ENCODE measurements at regions not wholly inside any gene's neighbourhood (a gene's known extent, or its start where the extent isn't known, plus 50 kb on each side); places are given as distances from the start of the nearest gene placed in this dataset.

GRCh38 chr3:111260878-111261277, 189.3 kb downstream of the NECTIN3 start:
- H3K4me1 ChIP-seq (ENCODE audit: insufficient read depth, low read length, severe bottlenecking) = no peaks in the 10 kb centered on the region
- H3K9me3 ChIP-seq (ENCODE audit: low read length) = no peaks in the 10 kb centered on the region
- TF ChIP-seq CTCF (IDR thresholded peaks at IDR 0.05; ENCODE audit: low read length) = no peak
- TF ChIP-seq EZH2 (IDR thresholded peaks at IDR 0.05; ENCODE audit: borderline replicate concordance, low read length) = no peak
- no peaks in the 10 kb centered on the region for H3K9me2 ChIP-seq (ENCODE audit: low read depth, low read length)
- H3K4me3 ChIP-seq (ENCODE audit: low read depth, low read length, poor library complexity, severe bottlenecking) = no peak overlapping the region
- H3F3A ChIP-seq (ENCODE audit: insufficient read depth, low read length) = no peaks in the 10 kb centered on the region
- H4K20me1 ChIP-seq (ENCODE audit: insufficient read depth, low read length) = no peaks in the 10 kb centered on the region
- no peak overlapping the region for H3K4me2 ChIP-seq (ENCODE audit: low read length)
- H2AFZ ChIP-seq (ENCODE audit: low read length) = no peak overlapping the region
- H3K9ac ChIP-seq (ENCODE audit: low read length) = no peak overlapping the region
- H3K27me3 ChIP-seq (ENCODE audit: insufficient read depth, low read length) = no peaks in the 10 kb centered on the region
- no peak overlapping the region for H3K27ac ChIP-seq (ENCODE audit: low read depth, low read length, poor library complexity, severe bottlenecking)
- no peaks in the 10 kb centered on the region for H3K36me3 ChIP-seq (ENCODE audit: insufficient read depth, low read length)
- no peaks in the 10 kb centered on the region for H3K79me2 ChIP-seq (ENCODE audit: insufficient read depth, low read length)

GRCh38 chr3:111269777-111270176, 198.2 kb downstream of the NECTIN3 start:
- TF ChIP-seq EZH2 (IDR thresholded peaks at IDR 0.05; ENCODE audit: borderline replicate concordance, low read length) (no peak), CTCF (IDR thresholded peaks at IDR 0.05; ENCODE audit: low read length) (no peak)

GRCh38 chr3:111277226-111277625, 205.6 kb downstream of the NECTIN3 start:
- Histone ChIP-seq H3K27ac (ENCODE audit: low read depth, low read length, poor library complexity, severe bottlenecking) (no peak overlapping the region), H3K4me3 (ENCODE audit: low read depth, low read length, poor library complexity, severe bottlenecking) (no peak overlapping the region), H3K9me2 (ENCODE audit: low read depth, low read length) (no peaks in the 10 kb centered on the region), H3K4me1 (ENCODE audit: insufficient read depth, low read length, severe bottlenecking) (no peaks in the 10 kb centered on the region), H3K79me2 (ENCODE audit: insufficient read depth, low read length) (no peaks in the 10 kb centered on the region), H3K9ac (ENCODE audit: low read length) (no peak overlapping the region), H3K27me3 (ENCODE audit: insufficient read depth, low read length) (no peaks in the 10 kb centered on the region), H3K9me3 (ENCODE audit: low read length) (no peaks in the 10 kb centered on the region), H2AFZ (ENCODE audit: low read length) (no peak overlapping the region), H3K36me3 (ENCODE audit: insufficient read depth, low read length) (no peaks in the 10 kb centered on the region), H3F3A (ENCODE audit: insufficient read depth, low read length) (no peaks in the 10 kb centered on the region), H3K4me2 (ENCODE audit: low read length) (no peak overlapping the region), H4K20me1 (ENCODE audit: insufficient read depth, low read length) (no peaks in the 10 kb centered on the region)
- no peak; the same call in 1 of the 2 replicates for TF ChIP-seq CTCF (IDR thresholded peaks at IDR 0.05; ENCODE audit: low read length)
- no peak for TF ChIP-seq EZH2 (IDR thresholded peaks at IDR 0.05; ENCODE audit: borderline replicate concordance, low read length)

More at GRCh38 chr3:111269777-111270176, 198.2 kb downstream of the NECTIN3 start:
- H3F3A ChIP-seq (ENCODE audit: insufficient read depth, low read length) = no peaks in the 10 kb centered on the region
- no peaks in the 10 kb centered on the region for H3K9me2 ChIP-seq (ENCODE audit: low read depth, low read length)
- H3K27me3 ChIP-seq (ENCODE audit: insufficient read depth, low read length) = no peaks in the 10 kb centered on the region
- no peaks in the 10 kb centered on the region for H3K9me3 ChIP-seq (ENCODE audit: low read length)
- H3K36me3 ChIP-seq (ENCODE audit: insufficient read depth, low read length) = no peaks in the 10 kb centered on the region
- H3K27ac ChIP-seq (ENCODE audit: low read depth, low read length, poor library complexity, severe bottlenecking) = no peak overlapping the region
- no peak overlapping the region for H3K9ac ChIP-seq (ENCODE audit: low read length)
- H4K20me1 ChIP-seq (ENCODE audit: insufficient read depth, low read length) = no peaks in the 10 kb centered on the region
- H2AFZ ChIP-seq (ENCODE audit: low read length) = no peak overlapping the region
- no peaks in the 10 kb centered on the region for H3K4me1 ChIP-seq (ENCODE audit: insufficient read depth, low read length, severe bottlenecking)
- H3K4me3 ChIP-seq (ENCODE audit: low read depth, low read length, poor library complexity, severe bottlenecking) = no peak overlapping the region
- H3K79me2 ChIP-seq (ENCODE audit: insufficient read depth, low read length) = no peaks in the 10 kb centered on the region
- H3K4me2 ChIP-seq (ENCODE audit: low read length) = no peak overlapping the region
